Tibial nerve (tissue), 4 donors: ENCODE measurements at regions not wholly inside any gene's neighbourhood (a gene's known extent, or its start where the extent isn't known, plus 50 kb on each side); places are given as distances from the start of the nearest gene placed in this dataset.

Experiments
- DNase-seq, 2 donors: peaks; one replicate each; pipeline ENCODE4 v3.0.0-alpha.2; 2019; ENCODE audit warnings: low spot score in 2 of 2
- H3K27ac ChIP-seq, 4 donors: fragments of 200-600 bp; sonication (generic) in 3 of 4; one replicate each; pipeline ENCODE4 v1.5.1; 2017 to 2019; ENCODE audit warnings: mild to moderate bottlenecking in 1 of 4
- H3K27me3 ChIP-seq, 2 donors: fragments of 200-600 bp; sonication (generic) in 1 of 2; one replicate each; pipeline versions ENCODE4 v1.5.1 to v1.6.0; 2017 to 2019
- H3K36me3 ChIP-seq, 3 donors: fragments of 200-600 bp; sonication (generic); one replicate each; pipeline ENCODE4 v1.5.1; 2018 to 2019
- H3K4me1 ChIP-seq, 4 donors: fragments of 200-600 bp; sonication (generic) in 3 of 4; one replicate each; pipeline ENCODE4 v1.5.1; 2017 to 2019
- H3K4me3 ChIP-seq, 4 donors: fragments of 200-600 bp; sonication (generic) in 3 of 4; one replicate each; pipeline ENCODE4 v1.5.1; 2017 to 2019; ENCODE audit warnings: mild to moderate bottlenecking in 1 of 4, moderate library complexity in 1 of 4
- H3K9me3 ChIP-seq, 4 donors: fragments of 200-600 bp; sonication (generic) in 3 of 4; one replicate each; pipeline ENCODE4 v1.5.1; 2017 to 2019
- CTCF ChIP-seq, 5 experiments: fragments of 200-600 bp in 3 of 5; fragments of 450-650 bp in 2 of 5; sonication (generic) in 3 of 5; IDR thresholded peaks; one replicate each; pipeline ENCODE4 v1.5.1; 2016 to 2019; ENCODE audit warnings: antibody characterized with exemption in 5 of 5, mild to moderate bottlenecking in 3 of 5, moderate library complexity in 2 of 5
- EP300 ChIP-seq, 2 donors: sonication (generic); formaldehyde crosslinking; IDR thresholded peaks; one replicate each; pipeline ENCODE4 v1.6.1; 2017; ENCODE audit warnings: antibody characterized with exemption in 2 of 2, mild to moderate bottlenecking in 1 of 2
- POLR2A ChIP-seq, 2 donors: fragments of 450-650 bp; IDR thresholded peaks; one replicate each; pipeline ENCODE4 v1.6.1; 2017; ENCODE audit warnings: antibody characterized with exemption in 2 of 2, mild to moderate bottlenecking in 2 of 2, moderate library complexity in 2 of 2
- WGBS, 2 donors: methylation state at CpG; one replicate each; pipeline ENCODE4 v1.1.5; 2018; 5-methylcytosine and 5-hydroxymethylcytosine counted together

- WGBS, 2 donors = 43 to 72% methylated on average over 2 of the region's 2 CpGs
- H3K27me3 ChIP-seq = no peaks in the 10 kb centered on the region
- no peaks in the 10 kb centered on the region for H3K4me1 ChIP-seq
- no peak overlapping the region for H3K4me3 ChIP-seq
- no peak for DNase-seq
- no peaks in the 10 kb centered on the region for H3K36me3 ChIP-seq
- no peaks in the 10 kb centered on the region for H3K9me3 ChIP-seq
- TF ChIP-seq CTCF (IDR thresholded peaks at IDR 0.05) (no peak), POLR2A (IDR thresholded peaks at IDR 0.05) (no peak), EP300 (IDR thresholded peaks at IDR 0.05) (no peak)
- no peak overlapping the region for H3K27ac ChIP-seq
These were observed 574.1 kb downstream of the NR2F1-AS1 start for GRCh38 chr5:93006915-93007314.

- peak overlapping the region in 1 of 4 donors; percentile 5 for H3K27ac ChIP-seq
- TF ChIP-seq EP300 (IDR thresholded peaks at IDR 0.05) (no peak), POLR2A (IDR thresholded peaks at IDR 0.05) (no peak), CTCF (IDR thresholded peaks at IDR 0.05) (no peak)
- H3K36me3 ChIP-seq = no peaks in the 10 kb centered on the region
- no peak for DNase-seq
- H3K4me1 ChIP-seq = no peaks in the 10 kb centered on the region
- no peaks in the 10 kb centered on the region for H3K27me3 ChIP-seq
- 53 to 60% methylated on average over 5 of the region's 5 CpGs for WGBS, 2 donors
- no peak overlapping the region for H3K4me3 ChIP-seq
- H3K9me3 ChIP-seq = peaks cover 0 to 12% (median 0%) of the 10 kb centered on the region in 4 donors
These were observed 582.6 kb downstream of the NR2F1-AS1 start for GRCh38 chr5:92998456-92998855.

GRCh38 chr5:92994392-92994791 lies 586.6 kb downstream of the NR2F1-AS1 start:
- peaks cover 0 to 21% (median 0%) of the 10 kb centered on the region in 4 donors for H3K4me1 ChIP-seq
- no peak overlapping the region for H3K4me3 ChIP-seq
- no peak overlapping the region for H3K27ac ChIP-seq
- H3K36me3 ChIP-seq = no peaks in the 10 kb centered on the region
- WGBS, 2 donors = 91 to 100% methylated on average over 1 of the region's 1 CpG
- no peaks in the 10 kb centered on the region for H3K27me3 ChIP-seq
- no peak for DNase-seq
- peaks cover 0 to 12% (median 0%) of the 10 kb centered on the region in 4 donors for H3K9me3 ChIP-seq
- TF ChIP-seq POLR2A (IDR thresholded peaks at IDR 0.05) (no peak), CTCF (IDR thresholded peaks at IDR 0.05) (no peak), EP300 (IDR thresholded peaks at IDR 0.05) (no peak)

GRCh38 chr5:92992073-92992472 lies 588.9 kb downstream of the NR2F1-AS1 start:
- Histone ChIP-seq H3K4me3 (no peak overlapping the region), H3K36me3 (no peaks in the 10 kb centered on the region), H3K4me1 (peaks cover 0 to 21% (median 0%) of the 10 kb centered on the region in 4 donors), H3K27me3 (no peaks in the 10 kb centered on the region), H3K9me3 (peaks cover 0 to 12% (median 0%) of the 10 kb centered on the region in 4 donors), H3K27ac (no peak overlapping the region)
- TF ChIP-seq EP300 (IDR thresholded peaks at IDR 0.05) = no peak
- TF ChIP-seq CTCF (IDR thresholded peaks at IDR 0.05) = no peak
- no peak for DNase-seq

- Histone ChIP-seq H3K4me3 (no peak overlapping the region), H3K9me3 (peaks cover 0 to 12% (median 0%) of the 10 kb centered on the region in 4 donors), H3K4me1 (peaks cover 0 to 21% (median 0%) of the 10 kb centered on the region in 4 donors), H3K36me3 (no peaks in the 10 kb centered on the region), H3K27me3 (no peaks in the 10 kb centered on the region), H3K27ac (no peak overlapping the region)
- TF ChIP-seq POLR2A (IDR thresholded peaks at IDR 0.05) (no peak), CTCF (IDR thresholded peaks at IDR 0.05) (no peak), EP300 (IDR thresholded peaks at IDR 0.05) (no peak)
- DNase-seq = no peak
- 13 to 22% methylated on average over 3 of the region's 3 CpGs for WGBS, 2 donors
These were observed 589.4 kb downstream of the NR2F1-AS1 start for GRCh38 chr5:92991581-92992067.
